ENCODE measurements at regions not wholly inside any gene's neighbourhood (a gene's known extent, or its start where the extent isn't known, plus 50 kb on each side); places are given as distances from the start of the nearest gene placed in this dataset.

DNA sequence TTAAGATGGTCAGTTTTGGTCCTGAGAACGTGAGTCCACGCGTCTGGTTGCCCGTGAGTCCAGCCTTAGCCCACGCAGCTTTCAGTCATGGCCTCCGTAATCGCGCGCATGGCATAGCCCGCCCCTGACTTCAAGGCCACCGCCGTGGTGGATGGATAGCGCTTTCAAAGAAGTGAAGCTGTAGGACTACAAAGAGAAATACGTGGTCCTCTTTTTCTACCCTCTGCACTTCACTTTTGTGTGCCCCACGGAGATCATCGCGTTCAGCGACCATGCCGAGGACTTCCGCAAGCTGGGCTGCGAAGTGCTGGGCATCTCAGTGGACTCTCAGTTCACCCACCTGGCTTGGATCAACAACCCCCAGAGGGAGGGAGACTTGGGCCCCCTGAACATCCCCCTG lies 142.0 kb upstream of the MCHR2 start:
- TF ChIP-seq, protein P1, sequence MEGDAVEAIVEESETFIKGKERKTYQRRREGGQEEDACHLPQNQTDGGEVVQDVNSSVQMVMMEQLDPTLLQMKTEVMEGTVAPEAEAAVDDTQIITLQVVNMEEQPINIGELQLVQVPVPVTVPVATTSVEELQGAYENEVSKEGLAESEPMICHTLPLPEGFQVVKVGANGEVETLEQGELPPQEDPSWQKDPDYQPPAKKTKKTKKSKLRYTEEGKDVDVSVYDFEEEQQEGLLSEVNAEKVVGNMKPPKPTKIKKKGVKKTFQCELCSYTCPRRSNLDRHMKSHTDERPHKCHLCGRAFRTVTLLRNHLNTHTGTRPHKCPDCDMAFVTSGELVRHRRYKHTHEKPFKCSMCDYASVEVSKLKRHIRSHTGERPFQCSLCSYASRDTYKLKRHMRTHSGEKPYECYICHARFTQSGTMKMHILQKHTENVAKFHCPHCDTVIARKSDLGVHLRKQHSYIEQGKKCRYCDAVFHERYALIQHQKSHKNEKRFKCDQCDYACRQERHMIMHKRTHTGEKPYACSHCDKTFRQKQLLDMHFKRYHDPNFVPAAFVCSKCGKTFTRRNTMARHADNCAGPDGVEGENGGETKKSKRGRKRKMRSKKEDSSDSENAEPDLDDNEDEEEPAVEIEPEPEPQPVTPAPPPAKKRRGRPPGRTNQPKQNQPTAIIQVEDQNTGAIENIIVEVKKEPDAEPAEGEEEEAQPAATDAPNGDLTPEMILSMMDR (IDR thresholded peaks at IDR 0.05): no peak
- TF ChIP-seq POLR2A (IDR thresholded peaks at IDR 0.05) (no peak), EP300 (IDR thresholded peaks at IDR 0.05) (no peak)

Measured in ovary (tissue), 3 donors.